GM18867 (cell line): ENCODE measurements at regions not wholly inside any gene's neighbourhood (a gene's known extent, or its start where the extent isn't known, plus 50 kb on each side); places are given as distances from the start of the nearest gene placed in this dataset.

ENCODE experiments used
- ATAC-seq: cut with Tn5 transposase; IDR thresholded peaks from one replicate; pipeline ENCODE4 v1.9.1; 2021; ENCODE audit warnings: mild to moderate bottlenecking, moderate library complexity; ENCODE audit not compliant: unreplicated experiment

- no peak for ATAC-seq
Measured at GRCh38 chr10:125350519-125350918, 190.2 kb upstream of the CTBP2 start.

GRCh38 chr10:125348536-125348935 is 188.2 kb upstream of the CTBP2 start:
- no peak for ATAC-seq

DNA sequence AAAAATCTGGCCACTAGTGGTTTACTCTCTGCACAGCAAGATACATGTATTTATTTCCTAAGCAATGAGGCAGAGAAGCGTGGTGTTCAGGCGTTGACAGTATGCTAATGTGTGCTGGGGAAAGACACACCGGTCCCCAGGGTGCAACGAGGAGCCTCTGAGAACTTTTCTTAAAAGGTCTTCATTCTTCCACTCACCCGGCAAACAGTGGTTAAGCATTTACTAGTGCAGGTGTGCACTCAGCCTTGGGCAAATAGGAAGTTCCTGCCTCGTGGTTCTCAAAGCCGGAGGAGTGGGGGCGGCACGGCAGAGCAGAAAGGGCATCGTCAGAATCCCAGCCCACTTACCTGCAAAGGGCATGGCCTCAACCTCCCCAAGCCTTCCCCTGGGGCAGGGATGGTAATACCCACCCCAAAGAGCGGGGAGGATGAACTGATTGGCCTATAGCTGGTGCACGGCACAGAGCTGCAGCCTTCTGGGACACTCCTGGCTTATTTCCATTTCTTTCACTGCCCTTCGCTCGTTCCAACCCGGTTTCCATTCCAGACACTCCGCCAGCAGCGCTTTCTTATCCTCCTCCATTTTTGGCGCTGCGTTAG is 184.3 kb upstream of the CTBP2 start:
- ATAC-seq, result no peak

DNA sequence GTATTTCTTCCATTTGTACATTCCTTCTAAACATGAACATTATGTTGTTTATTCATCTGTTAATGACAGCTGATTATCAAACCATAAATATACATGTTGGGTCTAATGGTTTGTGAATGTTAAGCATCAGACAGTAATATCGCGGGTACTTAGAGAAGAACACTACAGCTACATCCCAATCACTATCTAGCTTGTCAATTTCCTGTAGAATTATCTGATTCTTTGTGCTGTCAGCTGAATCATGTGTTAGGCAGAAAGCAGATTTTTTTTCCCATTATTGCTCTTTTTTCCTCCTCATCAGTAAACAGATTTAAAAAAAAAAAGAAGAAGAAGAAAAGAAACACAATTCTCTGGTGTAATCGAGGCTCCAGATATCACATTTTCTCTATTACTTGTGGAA is 183.6 kb upstream of the CTBP2 start:
- ATAC-seq, result no peak

DNA sequence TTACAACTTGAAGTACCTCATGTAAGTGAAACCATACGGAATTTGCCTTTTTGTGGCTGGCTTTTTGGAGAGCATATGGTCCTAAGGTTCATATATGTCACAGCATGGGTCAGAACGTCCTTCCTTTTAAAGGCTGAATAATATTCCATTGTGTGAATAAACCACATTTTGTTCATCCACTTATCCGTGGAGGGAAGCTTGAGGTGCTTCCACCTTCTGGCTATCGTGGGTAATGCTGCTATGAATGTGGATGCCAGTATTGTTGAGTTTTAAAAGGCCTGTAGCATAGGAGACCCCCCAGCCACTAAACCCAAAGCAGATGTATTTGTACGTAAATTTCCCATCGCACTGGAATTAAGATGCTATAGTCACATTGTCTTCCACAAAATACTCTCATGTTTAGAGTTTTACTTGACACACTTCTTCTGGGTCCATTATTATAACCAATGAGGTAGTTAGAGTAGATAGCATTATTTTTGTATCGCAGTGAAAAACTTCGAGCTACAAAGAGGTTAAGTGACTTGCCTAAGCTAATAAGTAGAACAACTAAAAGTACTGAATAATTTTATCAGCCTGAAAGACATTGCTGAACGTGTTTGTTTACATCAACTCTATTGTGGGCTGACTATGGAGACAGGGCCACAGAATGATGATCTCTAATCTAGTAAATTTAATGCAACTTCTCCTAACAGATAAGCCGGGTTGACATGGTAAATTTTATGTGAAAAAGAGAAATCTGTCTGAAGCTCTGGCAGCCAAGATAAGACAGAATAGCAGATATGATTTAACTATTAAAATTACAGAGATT is 183.0 kb upstream of the CTBP2 start:
- ATAC-seq, result no peak

DNA sequence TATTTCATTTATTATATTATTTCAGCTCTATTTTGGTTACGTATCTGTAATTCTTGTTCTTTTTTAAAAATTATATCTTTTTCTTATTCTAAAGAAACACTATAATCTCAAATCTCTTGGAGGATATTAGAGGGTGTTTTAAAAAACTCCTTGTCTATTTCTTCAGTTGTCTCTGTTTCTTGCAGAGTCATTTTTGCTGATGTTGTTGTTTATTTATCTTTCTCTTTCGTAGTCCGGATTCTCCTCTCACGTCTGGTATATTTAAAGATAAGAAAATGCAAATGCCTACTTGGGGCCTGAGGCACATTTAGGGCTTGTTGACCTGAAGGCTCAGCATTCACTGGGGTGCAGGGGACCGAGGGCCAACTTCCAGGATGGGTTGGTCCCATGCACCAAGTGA is 181.2 kb upstream of the CTBP2 start:
- no peak for ATAC-seq

DNA sequence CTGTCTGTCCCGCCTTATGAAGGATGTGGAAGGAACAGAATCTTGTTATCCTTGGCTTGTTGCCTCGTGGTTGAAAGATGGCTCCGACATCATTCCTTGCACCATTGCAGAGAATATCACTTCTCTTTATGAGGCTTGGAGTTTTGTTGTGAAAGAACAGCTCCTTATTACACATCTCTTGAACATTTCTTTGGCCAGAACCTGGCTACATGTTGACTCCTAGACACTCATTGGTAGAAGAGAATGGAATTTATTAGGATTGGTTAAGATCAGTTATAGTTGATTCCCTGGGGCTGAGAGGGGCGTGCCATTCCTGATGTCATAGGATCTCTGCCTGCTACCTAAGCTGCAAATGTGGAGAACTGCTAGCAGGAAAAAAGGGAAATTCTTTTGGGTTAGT is 180.5 kb upstream of the CTBP2 start:
- no peak for ATAC-seq

DNA sequence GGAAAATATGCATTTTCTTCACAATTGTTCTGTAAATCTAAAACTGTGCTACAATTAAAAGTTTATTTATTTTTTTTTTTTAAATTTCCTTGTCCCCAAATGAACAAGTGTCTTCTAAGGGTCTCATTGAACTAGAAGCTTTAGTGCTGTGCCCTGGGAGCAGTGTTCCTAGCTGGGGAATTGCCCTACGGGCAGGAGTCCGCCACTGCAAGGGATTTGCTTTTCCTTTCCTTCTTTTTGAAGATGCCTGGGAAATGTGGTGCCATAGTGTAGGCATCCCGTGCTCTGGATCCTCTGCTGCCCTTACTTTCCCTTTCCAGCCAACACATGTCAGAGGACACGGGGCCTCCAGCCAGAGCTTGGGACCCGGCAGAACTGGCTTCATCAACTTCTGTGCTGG is 177.1 kb upstream of the CTBP2 start:
- ATAC-seq, result no peak

DNA sequence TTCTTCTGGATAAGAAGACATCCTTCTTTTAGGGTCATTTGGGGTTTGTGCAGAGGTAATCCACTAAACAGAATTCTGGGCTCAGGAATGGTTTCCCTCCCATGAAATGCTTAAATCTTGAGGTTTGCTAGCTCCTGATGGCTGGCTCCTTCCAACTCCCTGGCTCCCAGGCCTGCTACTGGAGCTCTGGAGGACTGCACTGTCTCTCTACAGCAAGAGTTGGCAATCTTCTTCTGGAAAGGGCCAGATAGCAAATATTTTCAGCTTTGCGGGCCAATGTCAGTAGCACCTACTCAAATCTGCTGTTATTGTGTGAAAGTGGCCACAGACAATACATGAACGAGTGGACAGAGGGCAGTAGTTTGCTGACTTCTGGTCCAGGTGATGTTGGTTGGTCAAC is 174.2 kb upstream of the CTBP2 start:
- ATAC-seq, result no peak

DNA sequence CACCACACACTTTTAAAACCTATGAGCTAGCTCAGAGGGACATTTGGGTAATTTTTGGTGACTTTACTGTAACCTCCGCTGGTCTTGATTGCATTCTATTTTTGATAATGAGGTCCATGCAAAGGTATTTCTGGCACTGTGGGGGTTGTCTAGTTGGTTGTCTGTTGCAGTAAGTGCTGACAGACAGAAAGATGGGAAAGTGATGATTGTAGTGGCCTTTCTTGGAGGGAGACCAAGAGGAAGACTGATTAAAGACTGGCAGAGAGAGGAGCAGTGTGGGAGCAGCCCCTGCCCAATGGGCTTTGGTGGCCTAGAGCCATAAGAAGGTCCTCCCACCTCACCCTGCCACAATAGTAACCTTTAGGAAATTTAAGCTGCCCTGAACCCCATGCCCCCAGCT is 173.4 kb upstream of the CTBP2 start:
- ATAC-seq, result no peak

DNA sequence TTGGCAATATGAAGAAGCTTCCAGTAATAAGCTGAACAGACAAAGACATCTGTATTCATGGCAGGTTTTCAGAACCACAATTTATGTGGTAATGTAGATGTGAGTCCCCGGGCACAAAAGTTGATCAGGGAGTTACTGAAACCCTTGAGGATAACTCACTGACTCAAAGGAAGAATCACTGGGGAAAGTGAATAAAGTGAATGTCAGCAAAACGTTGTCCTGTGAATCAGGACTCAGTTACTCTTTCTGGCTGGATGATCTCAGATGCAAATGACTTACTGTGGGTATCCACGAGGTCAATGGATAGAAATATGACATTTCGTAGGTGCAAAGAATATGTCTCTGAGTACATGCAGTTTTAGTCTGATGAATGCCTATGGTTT is 172.8 kb upstream of the CTBP2 start:
- ATAC-seq, result no peak

GRCh38 chr10:125332548-125333208 is 172.3 kb upstream of the CTBP2 start:
- ATAC-seq, result no peak

DNA sequence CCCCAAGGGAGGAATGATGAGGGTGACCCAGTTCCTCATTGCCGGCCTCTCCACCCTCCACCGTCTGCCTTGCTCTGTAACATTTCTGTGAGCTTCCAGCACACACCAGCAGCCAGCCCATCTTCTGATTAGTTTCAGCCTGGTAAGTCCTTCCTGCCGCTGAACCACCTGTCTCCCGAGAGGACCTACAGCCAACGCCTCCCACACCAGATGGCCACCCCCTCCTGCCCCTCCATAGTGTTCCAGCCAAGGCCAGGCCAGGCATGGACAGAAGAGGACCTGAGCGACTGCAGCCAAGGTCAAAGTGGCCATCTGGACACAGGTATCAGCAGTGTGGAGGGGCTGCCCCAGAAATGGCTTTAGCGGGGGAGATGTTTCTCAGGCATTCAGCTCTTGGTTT is 170.7 kb upstream of the CTBP2 start:
- ATAC-seq, result no peak

GRCh38 chr10:125329056-125329455 is 168.7 kb upstream of the CTBP2 start:
- ATAC-seq, result no peak

GRCh38 chr10:125325326-125325725 is 165.0 kb upstream of the CTBP2 start:
- no peak for ATAC-seq

DNA sequence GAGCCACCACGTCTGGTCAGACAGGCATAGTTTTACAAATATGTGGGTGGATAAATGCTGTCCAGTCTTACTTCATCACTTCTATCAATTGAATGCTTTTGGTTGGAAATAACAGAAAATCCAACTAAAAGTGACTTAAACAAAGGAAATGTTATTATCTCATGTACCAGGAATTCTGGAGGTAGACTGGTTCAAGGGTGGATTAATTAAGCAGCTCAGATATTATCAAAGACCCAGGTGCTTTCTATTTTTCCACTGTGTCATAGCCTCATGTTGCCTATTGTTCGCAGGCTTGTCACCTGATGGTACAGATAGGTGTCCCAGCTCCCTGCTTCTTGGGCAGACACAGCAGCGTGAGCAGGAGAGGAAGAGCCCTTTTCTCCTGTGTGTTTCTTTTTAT is 156.1 kb upstream of the CTBP2 start:
- ATAC-seq, result no peak

- no peak for ATAC-seq
Measured at GRCh38 chr10:125300937-125301336, 140.6 kb upstream of the CTBP2 start.

- no peak for ATAC-seq
Measured at GRCh38 chr10:125299461-125299860, 139.1 kb upstream of the CTBP2 start.

DNA sequence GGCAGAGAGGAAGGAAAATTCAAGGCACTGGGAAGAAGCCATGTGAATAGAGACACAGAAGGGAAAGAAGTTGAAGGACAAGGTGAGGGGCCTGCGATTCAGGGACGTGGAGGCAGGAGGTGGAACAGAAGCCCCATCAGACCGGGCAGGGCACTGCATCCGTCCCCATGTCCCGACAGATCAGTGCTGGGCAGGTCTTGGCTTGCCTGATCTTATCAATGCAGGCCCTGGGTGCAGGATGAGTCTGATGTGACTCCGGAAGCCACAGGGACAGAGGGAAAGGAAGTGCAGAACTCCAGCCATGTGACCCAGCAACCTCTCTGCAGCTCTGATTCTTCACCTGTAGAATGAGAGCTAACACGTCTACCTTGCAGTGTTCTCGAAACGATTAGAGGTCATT is 136.2 kb upstream of the CTBP2 start:
- ATAC-seq, result no peak

DNA sequence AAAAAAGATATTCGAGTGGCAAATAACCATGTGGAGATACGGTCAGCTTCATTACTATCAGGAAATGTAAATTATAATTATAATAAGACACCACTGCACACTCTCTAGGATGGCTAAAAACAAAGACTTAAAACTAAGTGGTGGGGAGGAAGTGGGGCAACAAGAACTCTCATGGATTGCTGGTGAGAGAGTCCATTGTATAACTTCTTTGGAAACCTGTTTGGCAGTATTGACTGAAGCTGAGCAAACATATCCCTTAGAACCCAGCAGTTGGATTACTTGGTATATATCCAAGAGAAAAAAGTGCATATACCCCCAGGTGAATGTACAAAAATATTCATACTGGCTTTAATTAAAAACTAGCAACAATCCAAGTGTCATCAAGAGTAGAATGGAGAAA is 133.7 kb upstream of the CTBP2 start:
- no peak for ATAC-seq

DNA sequence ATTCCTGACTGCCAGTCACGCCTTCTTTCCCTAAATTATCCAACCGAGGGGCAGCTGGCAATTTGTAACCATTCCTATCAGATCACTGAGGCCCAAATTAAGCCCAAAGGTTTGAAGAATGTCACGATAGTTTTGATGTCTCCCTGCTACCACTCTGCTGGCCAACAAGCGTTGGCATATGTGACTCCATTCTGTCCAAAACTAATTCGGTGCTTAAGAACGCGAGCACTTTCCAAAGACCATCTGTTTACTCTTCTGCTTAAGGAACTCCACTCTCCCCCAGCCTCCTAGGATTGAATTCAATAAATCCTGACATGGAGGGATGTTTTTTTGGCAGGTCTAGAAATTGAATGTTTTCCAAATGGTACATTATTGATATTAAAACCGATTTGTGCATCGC is 131.5 kb upstream of the CTBP2 start:
- ATAC-seq, result no peak

- ATAC-seq, result no peak
Measured at GRCh38 chr10:125289461-125289860, 129.1 kb upstream of the CTBP2 start.
